GM12878 (cell line): ENCODE measurements at regions not wholly inside any gene's neighbourhood (a gene's known extent, or its start where the extent isn't known, plus 50 kb on each side); places are given as distances from the start of the nearest gene placed in this dataset.

Experiments
- BCL11A ChIP-seq: IDR thresholded peaks from 2 replicates; pipeline ENCODE4 v1.6.1; 2011; ENCODE audit warnings: low read depth, low read length
- FOS ChIP-seq: IDR thresholded peaks from 3 replicates; pipeline ENCODE4 v1.6.1; 2011; ENCODE audit warnings: borderline replicate concordance; ENCODE audit not compliant: insufficient read length; ENCODE audit errors: extremely low read depth
- POLR2A ChIP-seq: IDR thresholded peaks from 2 replicates; pipeline ENCODE4 v1.6.1; 2011; ENCODE audit warnings: low read depth, mild to moderate bottlenecking, low read length
- TCF12 ChIP-seq: IDR thresholded peaks from 2 replicates; pipeline ENCODE4 v1.6.1; 2011; ENCODE audit warnings: low read depth, mild to moderate bottlenecking, low read length

GRCh38 chr13:91214031-91214430, 133.5 kb upstream of the MIR17HG start:
- TF ChIP-seq POLR2A = no peak
- no peak for TF ChIP-seq BCL11A
- TF ChIP-seq FOS = no peak
- TF ChIP-seq TCF12 = no peak
